ENCODE measurements at regions not wholly inside any gene's neighbourhood (a gene's known extent, or its start where the extent isn't known, plus 50 kb on each side); places are given as distances from the start of the nearest gene placed in this dataset.

- TF ChIP-seq POLR2AphosphoS5 (IDR thresholded peaks at IDR 0.05; ENCODE audit: low read depth), result no peak
- TF ChIP-seq, protein P1, sequence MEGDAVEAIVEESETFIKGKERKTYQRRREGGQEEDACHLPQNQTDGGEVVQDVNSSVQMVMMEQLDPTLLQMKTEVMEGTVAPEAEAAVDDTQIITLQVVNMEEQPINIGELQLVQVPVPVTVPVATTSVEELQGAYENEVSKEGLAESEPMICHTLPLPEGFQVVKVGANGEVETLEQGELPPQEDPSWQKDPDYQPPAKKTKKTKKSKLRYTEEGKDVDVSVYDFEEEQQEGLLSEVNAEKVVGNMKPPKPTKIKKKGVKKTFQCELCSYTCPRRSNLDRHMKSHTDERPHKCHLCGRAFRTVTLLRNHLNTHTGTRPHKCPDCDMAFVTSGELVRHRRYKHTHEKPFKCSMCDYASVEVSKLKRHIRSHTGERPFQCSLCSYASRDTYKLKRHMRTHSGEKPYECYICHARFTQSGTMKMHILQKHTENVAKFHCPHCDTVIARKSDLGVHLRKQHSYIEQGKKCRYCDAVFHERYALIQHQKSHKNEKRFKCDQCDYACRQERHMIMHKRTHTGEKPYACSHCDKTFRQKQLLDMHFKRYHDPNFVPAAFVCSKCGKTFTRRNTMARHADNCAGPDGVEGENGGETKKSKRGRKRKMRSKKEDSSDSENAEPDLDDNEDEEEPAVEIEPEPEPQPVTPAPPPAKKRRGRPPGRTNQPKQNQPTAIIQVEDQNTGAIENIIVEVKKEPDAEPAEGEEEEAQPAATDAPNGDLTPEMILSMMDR (conservative IDR thresholded peaks at IDR 0.05; ENCODE audit: low read depth in 2 of 2), result no peak
- no peak for TF ChIP-seq EZH2 (IDR thresholded peaks at IDR 0.05; ENCODE audit: low read depth, unreplicated experiment)
- TF ChIP-seq, protein P2, sequence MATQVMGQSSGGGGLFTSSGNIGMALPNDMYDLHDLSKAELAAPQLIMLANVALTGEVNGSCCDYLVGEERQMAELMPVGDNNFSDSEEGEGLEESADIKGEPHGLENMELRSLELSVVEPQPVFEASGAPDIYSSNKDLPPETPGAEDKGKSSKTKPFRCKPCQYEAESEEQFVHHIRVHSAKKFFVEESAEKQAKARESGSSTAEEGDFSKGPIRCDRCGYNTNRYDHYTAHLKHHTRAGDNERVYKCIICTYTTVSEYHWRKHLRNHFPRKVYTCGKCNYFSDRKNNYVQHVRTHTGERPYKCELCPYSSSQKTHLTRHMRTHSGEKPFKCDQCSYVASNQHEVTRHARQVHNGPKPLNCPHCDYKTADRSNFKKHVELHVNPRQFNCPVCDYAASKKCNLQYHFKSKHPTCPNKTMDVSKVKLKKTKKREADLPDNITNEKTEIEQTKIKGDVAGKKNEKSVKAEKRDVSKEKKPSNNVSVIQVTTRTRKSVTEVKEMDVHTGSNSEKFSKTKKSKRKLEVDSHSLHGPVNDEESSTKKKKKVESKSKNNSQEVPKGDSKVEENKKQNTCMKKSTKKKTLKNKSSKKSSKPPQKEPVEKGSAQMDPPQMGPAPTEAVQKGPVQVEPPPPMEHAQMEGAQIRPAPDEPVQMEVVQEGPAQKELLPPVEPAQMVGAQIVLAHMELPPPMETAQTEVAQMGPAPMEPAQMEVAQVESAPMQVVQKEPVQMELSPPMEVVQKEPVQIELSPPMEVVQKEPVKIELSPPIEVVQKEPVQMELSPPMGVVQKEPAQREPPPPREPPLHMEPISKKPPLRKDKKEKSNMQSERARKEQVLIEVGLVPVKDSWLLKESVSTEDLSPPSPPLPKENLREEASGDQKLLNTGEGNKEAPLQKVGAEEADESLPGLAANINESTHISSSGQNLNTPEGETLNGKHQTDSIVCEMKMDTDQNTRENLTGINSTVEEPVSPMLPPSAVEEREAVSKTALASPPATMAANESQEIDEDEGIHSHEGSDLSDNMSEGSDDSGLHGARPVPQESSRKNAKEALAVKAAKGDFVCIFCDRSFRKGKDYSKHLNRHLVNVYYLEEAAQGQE (IDR thresholded peaks at IDR 0.05; ENCODE audit: unreplicated experiment), result no peak
- no peak for TF ChIP-seq ZNF462 (CRISPR knock-in tag; IDR thresholded peaks at IDR 0.05)
- no peak for TF ChIP-seq EZH2phosphoT487 (IDR thresholded peaks at IDR 0.05; ENCODE audit: unreplicated experiment)
- TF ChIP-seq, protein P3, sequence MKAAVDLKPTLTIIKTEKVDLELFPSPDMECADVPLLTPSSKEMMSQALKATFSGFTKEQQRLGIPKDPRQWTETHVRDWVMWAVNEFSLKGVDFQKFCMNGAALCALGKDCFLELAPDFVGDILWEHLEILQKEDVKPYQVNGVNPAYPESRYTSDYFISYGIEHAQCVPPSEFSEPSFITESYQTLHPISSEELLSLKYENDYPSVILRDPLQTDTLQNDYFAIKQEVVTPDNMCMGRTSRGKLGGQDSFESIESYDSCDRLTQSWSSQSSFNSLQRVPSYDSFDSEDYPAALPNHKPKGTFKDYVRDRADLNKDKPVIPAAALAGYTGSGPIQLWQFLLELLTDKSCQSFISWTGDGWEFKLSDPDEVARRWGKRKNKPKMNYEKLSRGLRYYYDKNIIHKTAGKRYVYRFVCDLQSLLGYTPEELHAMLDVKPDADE (IDR thresholded peaks at IDR 0.05), result no peak
These were observed 226.8 kb downstream of the KLHL4 start for GRCh38 chrX:87744391-87744790.

Measured in GM23338 (cell line).